ES-I3 (cell line): ENCODE measurements at regions not wholly inside any gene's neighbourhood (a gene's known extent, or its start where the extent isn't known, plus 50 kb on each side); places are given as distances from the start of the nearest gene placed in this dataset.

Source experiments
- H3K36me3 ChIP-seq: 2 replicates; pipeline ENCODE4 v1.6.1; 2013; ENCODE audit warnings: mild to moderate bottlenecking, low read length, control low read depth, moderate library complexity; ENCODE audit not compliant: insufficient read depth
- H3K4me1 ChIP-seq: 2 replicates; pipeline ENCODE4 v1.6.1; 2013; ENCODE audit warnings: mild to moderate bottlenecking, control low read depth, low read length; ENCODE audit not compliant: insufficient read depth
- H3K9ac ChIP-seq: 2 replicates; pipeline ENCODE4 v1.6.1; 2013; ENCODE audit warnings: low read depth, mild to moderate bottlenecking, low read length, moderate library complexity
- H3K9me3 ChIP-seq: 2 replicates; pipeline ENCODE4 v1.6.1; 2013; ENCODE audit warnings: mild to moderate bottlenecking, low read length, moderate library complexity; ENCODE audit not compliant: control insufficient read depth, insufficient read depth

GRCh38 chr13:85420136-85420535 is 379.1 kb downstream of the SLITRK6 start:
- Histone ChIP-seq H3K4me1 (no peaks in the 10 kb centered on the region), H3K9me3 (no peaks in the 10 kb centered on the region), H3K36me3 (no peaks in the 10 kb centered on the region), H3K9ac (no peak overlapping the region)

- H3K36me3 ChIP-seq, result no peaks in the 10 kb centered on the region
- no peaks in the 10 kb centered on the region for H3K9me3 ChIP-seq
- H3K9ac ChIP-seq, result no peak overlapping the region
- H3K4me1 ChIP-seq, result no peaks in the 10 kb centered on the region
These were observed 379.6 kb downstream of the SLITRK6 start for GRCh38 chr13:85419611-85420010.

GRCh38 chr13:85417807-85418206 is 381.4 kb downstream of the SLITRK6 start:
- no peaks in the 10 kb centered on the region for H3K9me3 ChIP-seq
- H3K4me1 ChIP-seq, result no peaks in the 10 kb centered on the region
- H3K36me3 ChIP-seq, result no peaks in the 10 kb centered on the region
- no peak overlapping the region for H3K9ac ChIP-seq

- no peaks in the 10 kb centered on the region for H3K36me3 ChIP-seq
- no peaks in the 10 kb centered on the region for H3K4me1 ChIP-seq
- no peaks in the 10 kb centered on the region for H3K9me3 ChIP-seq
- no peak overlapping the region for H3K9ac ChIP-seq
These were observed 385.6 kb downstream of the SLITRK6 start for GRCh38 chr13:85413664-85414063.

- H3K9ac ChIP-seq, result no peak overlapping the region
- no peaks in the 10 kb centered on the region for H3K9me3 ChIP-seq
- no peaks in the 10 kb centered on the region for H3K4me1 ChIP-seq
- H3K36me3 ChIP-seq, result no peaks in the 10 kb centered on the region
These were observed 386.8 kb downstream of the SLITRK6 start for GRCh38 chr13:85412448-85412847.

GRCh38 chr13:85411591-85411990 is 387.6 kb downstream of the SLITRK6 start:
- H3K9me3 ChIP-seq, result no peaks in the 10 kb centered on the region
- no peaks in the 10 kb centered on the region for H3K4me1 ChIP-seq
- H3K36me3 ChIP-seq, result no peaks in the 10 kb centered on the region
- no peak overlapping the region for H3K9ac ChIP-seq

- no peaks in the 10 kb centered on the region for H3K36me3 ChIP-seq
- H3K4me1 ChIP-seq, result no peaks in the 10 kb centered on the region
- H3K9ac ChIP-seq, result no peak overlapping the region
- no peaks in the 10 kb centered on the region for H3K9me3 ChIP-seq
These were observed 390.8 kb downstream of the SLITRK6 start for GRCh38 chr13:85408415-85408814.

GRCh38 chr13:85406269-85406975 is 392.8 kb downstream of the SLITRK6 start:
- Histone ChIP-seq H3K9ac (no peak overlapping the region), H3K4me1 (no peaks in the 10 kb centered on the region), H3K9me3 (no peaks in the 10 kb centered on the region), H3K36me3 (no peaks in the 10 kb centered on the region)

GRCh38 chr13:85405316-85405897 is 393.8 kb downstream of the SLITRK6 start:
- H3K9me3 ChIP-seq, result no peaks in the 10 kb centered on the region
- no peaks in the 10 kb centered on the region for H3K4me1 ChIP-seq
- H3K9ac ChIP-seq, result no peak overlapping the region
- H3K36me3 ChIP-seq, result no peaks in the 10 kb centered on the region

- H3K4me1 ChIP-seq, result no peaks in the 10 kb centered on the region; the same call in 1 of the 2 replicates
- H3K9me3 ChIP-seq, result no peaks in the 10 kb centered on the region
- no peaks in the 10 kb centered on the region for H3K36me3 ChIP-seq
- H3K9ac ChIP-seq, result no peak overlapping the region
These were observed 412.8 kb downstream of the SLITRK6 start for GRCh38 chr13:85386424-85386823.

GRCh38 chr13:85383291-85383690 is 415.9 kb downstream of the SLITRK6 start:
- Histone ChIP-seq H3K9me3 (no peaks in the 10 kb centered on the region), H3K9ac (no peak overlapping the region), H3K36me3 (no peaks in the 10 kb centered on the region), H3K4me1 (no peaks in the 10 kb centered on the region; the same call in 1 of the 2 replicates)

- Histone ChIP-seq H3K36me3 (no peaks in the 10 kb centered on the region), H3K9ac (no peak overlapping the region), H3K9me3 (no peaks in the 10 kb centered on the region), H3K4me1 (no peaks in the 10 kb centered on the region)
These were observed 418.1 kb downstream of the SLITRK6 start for GRCh38 chr13:85381082-85381481.

GRCh38 chr13:85379991-85380390 is 419.2 kb downstream of the SLITRK6 start:
- H3K9me3 ChIP-seq, result no peaks in the 10 kb centered on the region
- H3K4me1 ChIP-seq, result no peaks in the 10 kb centered on the region
- H3K36me3 ChIP-seq, result no peaks in the 10 kb centered on the region
- H3K9ac ChIP-seq, result no peak overlapping the region

GRCh38 chr13:85379433-85379832 is 419.8 kb downstream of the SLITRK6 start:
- Histone ChIP-seq H3K36me3 (no peaks in the 10 kb centered on the region), H3K4me1 (no peaks in the 10 kb centered on the region)

GRCh38 chr13:85377783-85378182 is 421.4 kb downstream of the SLITRK6 start:
- no peaks in the 10 kb centered on the region for H3K36me3 ChIP-seq
- H3K4me1 ChIP-seq, result no peaks in the 10 kb centered on the region
- H3K9ac ChIP-seq, result no peak overlapping the region
- no peaks in the 10 kb centered on the region for H3K9me3 ChIP-seq

More at GRCh38 chr13:85379433-85379832, 419.8 kb downstream of the SLITRK6 start:
- H3K9ac ChIP-seq, result no peak overlapping the region
- H3K9me3 ChIP-seq, result no peaks in the 10 kb centered on the region
